GM12878 (cell line): ENCODE measurements at regions not wholly inside any gene's neighbourhood (a gene's known extent, or its start where the extent isn't known, plus 50 kb on each side); places are given as distances from the start of the nearest gene placed in this dataset.

Experiments
- ATAC-seq: fragments of 200-7000 bp; cut with Tn5 transposase; 3 replicates; pipeline ENCODE4 v1.9.1; 2020; ENCODE audit warnings: mild to moderate bottlenecking, moderate library complexity
- BruUV-seq: library from RNA; stranded (reverse); fragments of 400-500 nt; replicated peaks from 2 replicates; lab custom pipeline; 2021; lab: Mats Ljungman, UMichigan
- CTCF ChIA-PET: fragments of 300-600 bp; sonication (Branson Sonifier 250); formaldehyde crosslinking; extraction: SDS; loops from one replicate; lab custom pipeline; 2021; ENCODE audit warnings: inconsistent platforms; lab: Yijun Ruan, JAX
- POLR2A ChIA-PET: fragments of 350-600 bp; formaldehyde crosslinking; extraction: SDS; loops from one replicate; lab custom pipeline; 2021; ENCODE audit warnings: inconsistent platforms; lab: Charles Lee
- RAD21 ChIA-PET: fragments of 300-600 bp; sonication (Branson Sonifier 250); formaldehyde crosslinking; loops from one replicate; lab custom pipeline; 2023; ENCODE audit warnings: antibody characterized with exemption; ENCODE audit not compliant: unreplicated experiment; lab: Charles Lee
- SMC1A ChIA-PET: fragments of 300-600 bp; sonication (Branson Sonifier 250); formaldehyde crosslinking; loops from one replicate; lab custom pipeline; 2023; ENCODE audit not compliant: unreplicated experiment, uncharacterized antibody; lab: Charles Lee
- DNase-seq: peaks from one replicate; pipeline ENCODE4 v3.0.0-alpha.2; 2011; ENCODE audit warnings: low read depth, low spot score
- FAIRE-seq: peaks from 3 replicates; lab custom pipeline; 2011; peaks lifted over from hg19 to GRCh38; lab: Jason Lieb, UNC
- H2AFZ ChIP-seq: 2 replicates; pipeline ENCODE4 v1.6.0; 2011; ENCODE audit warnings: low read depth, low read length, control low read depth; ENCODE audit not compliant: control insufficient read depth
- H3K27ac ChIP-seq: 2 replicates; pipeline ENCODE4 v1.5.1; 2011; ENCODE audit warnings: control low read depth; ENCODE audit not compliant: control insufficient read depth, insufficient read depth
- H3K27me3 ChIP-seq, 2 experiments: replicated peaks in 1 of 2; 2 replicates each; pipeline versions ENCODE4 v1.6.0 to v1.6.1; 2011; ENCODE audit warnings: low read length in 1 of 2; ENCODE audit not compliant: control insufficient read depth in 2 of 2, insufficient read depth in 2 of 2
- H3K36me3 ChIP-seq, 2 experiments: 2 replicates each; pipeline ENCODE4 v1.5.1; 2011; ENCODE audit warnings: low read length in 1 of 2; ENCODE audit not compliant: control insufficient read depth in 2 of 2, insufficient read depth in 2 of 2
- H3K4me1 ChIP-seq: 2 replicates; pipeline ENCODE4 v1.6.1; 2011; ENCODE audit warnings: mild to moderate bottlenecking, low read length, moderate library complexity, mixed read lengths; ENCODE audit not compliant: control insufficient read depth, insufficient read depth
- H3K4me2 ChIP-seq: 2 replicates; pipeline ENCODE4 v1.6.0; 2011; ENCODE audit warnings: control low read depth; ENCODE audit not compliant: control insufficient read depth, insufficient read depth
- H3K4me3 ChIP-seq: fragments of 200-600 bp; sonication (generic); 2 replicates; pipeline ENCODE4 v1.5.1; 2016
- H3K79me2 ChIP-seq: 2 replicates; pipeline ENCODE4 v1.6.0; 2011; ENCODE audit warnings: low read length; ENCODE audit not compliant: control insufficient read depth, insufficient read depth
- H3K9ac ChIP-seq: 2 replicates; pipeline ENCODE4 v1.8.0; 2011; ENCODE audit warnings: low read length, control low read depth, mixed read lengths; ENCODE audit not compliant: control insufficient read depth, insufficient read depth
- H3K9me3 ChIP-seq: replicated peaks from 3 replicates; pipeline ENCODE4 v1.5.1; 2011; ENCODE audit warnings: mild to moderate bottlenecking, low read length; ENCODE audit not compliant: control insufficient read depth, insufficient read depth
- H4K20me1 ChIP-seq: 2 replicates; pipeline ENCODE4 v1.6.0; 2011; ENCODE audit not compliant: control insufficient read depth, insufficient read depth
- ATF2 ChIP-seq: IDR thresholded peaks from 2 replicates; pipeline ENCODE4 v1.6.1; 2012; ENCODE audit warnings: low read length, inconsistent platforms
- BCL11A ChIP-seq: IDR thresholded peaks from 2 replicates; pipeline ENCODE4 v1.6.1; 2011; ENCODE audit warnings: low read depth, low read length
- BHLHE40 ChIP-seq, 2 experiments: fragments of 450-650 bp in 1 of 2; IDR thresholded peaks; 2 replicates each; pipeline ENCODE4 v1.6.1; 2011 to 2017; ENCODE audit warnings: low read depth in 2 of 2, borderline replicate concordance in 1 of 2, improper control_type of control experiment in 1 of 2, low read length in 1 of 2, mild to moderate bottlenecking in 1 of 2
- CHD2 ChIP-seq: IDR thresholded peaks from 2 replicates; pipeline ENCODE4 v1.6.1; 2011; ENCODE audit warnings: low read depth, low read length, improper control_type of control experiment, borderline replicate concordance
- HDGF ChIP-seq: fragments of 450-650 bp; IDR thresholded peaks from 2 replicates; pipeline ENCODE4 v1.6.1; 2016; ENCODE audit warnings: antibody characterized with exemption
- IKZF2 ChIP-seq, 2 experiments: fragments of 450-650 bp; IDR thresholded peaks; 2 replicates each; pipeline ENCODE4 v1.6.1; 2017; ENCODE audit warnings: mild to moderate bottlenecking in 2 of 2, moderate library complexity in 2 of 2
- IRF4 ChIP-seq: IDR thresholded peaks from 2 replicates; pipeline ENCODE4 v1.6.1; 2011; ENCODE audit warnings: low read depth, low read length
- MEF2B ChIP-seq: fragments of 450-650 bp; IDR thresholded peaks from 2 replicates; pipeline ENCODE4 v1.6.1; 2018; ENCODE audit warnings: mild to moderate bottlenecking, moderate library complexity; ENCODE audit not compliant: partially characterized antibody, poor library complexity, severe bottlenecking
- NR2C2 ChIP-seq: IDR thresholded peaks from 2 replicates; pipeline ENCODE4 v1.6.1; 2011; ENCODE audit warnings: borderline replicate concordance, low read depth; ENCODE audit not compliant: control insufficient read depth, insufficient read length
- PAX5 ChIP-seq: IDR thresholded peaks from 2 replicates; pipeline ENCODE4 v1.6.1; 2011; ENCODE audit warnings: low read depth, low read length, borderline replicate concordance
- POLR2AphosphoS2 ChIP-seq: IDR thresholded peaks from 2 replicates; pipeline ENCODE4 v1.6.1; 2011; ENCODE audit warnings: low read depth, mild to moderate bottlenecking, low read length, improper control_type of control experiment, moderate library complexity
- RAD51 ChIP-seq: fragments of 450-650 bp; IDR thresholded peaks from 2 replicates; pipeline ENCODE4 v1.6.1; 2016; ENCODE audit warnings: moderate library complexity, mild to moderate bottlenecking, inconsistent platforms
- RB1 ChIP-seq: fragments of 450-650 bp; formaldehyde crosslinking; IDR thresholded peaks from 2 replicates; pipeline ENCODE4 v1.6.1; 2017; ENCODE audit warnings: mild to moderate bottlenecking, borderline replicate concordance
- RUNX3 ChIP-seq: IDR thresholded peaks from 2 replicates; pipeline ENCODE4 v1.6.1; 2012; ENCODE audit warnings: low read length, inconsistent platforms
- TCF12 ChIP-seq: IDR thresholded peaks from 2 replicates; pipeline ENCODE4 v1.6.1; 2011; ENCODE audit warnings: low read depth, mild to moderate bottlenecking, low read length
- YY1 ChIP-seq: IDR thresholded peaks from 2 replicates; pipeline ENCODE4 v1.6.1; 2011; ENCODE audit warnings: low read depth, mild to moderate bottlenecking, low read length
- ZNF217 ChIP-seq: fragments of 450-650 bp; IDR thresholded peaks from 2 replicates; pipeline ENCODE4 v1.6.1; 2017; ENCODE audit warnings: antibody characterized with exemption, mild to moderate bottlenecking
- ZNF622 ChIP-seq: fragments of 450-650 bp; IDR thresholded peaks from 2 replicates; pipeline ENCODE4 v1.6.1; 2017; ENCODE audit warnings: mild to moderate bottlenecking, inconsistent platforms
- WGBS: methylation state at CpG from one replicate; pipeline ENCODE4 v1.1.6; 2016; ENCODE audit warnings: low lambda C conversion rate; ENCODE audit not compliant: insufficient replicate concordance, insufficient coverage; ENCODE audit errors: missing lambda C conversion rate; 5-methylcytosine and 5-hydroxymethylcytosine counted together
- in situ Hi-C: fragments of 300-500 bp; cut with MboI; formaldehyde crosslinking; loops from 9 replicates; pipeline ENCODE4 v1.14.3; 2018; ENCODE audit warnings: mixed read lengths
- intact Hi-C: fragments of 100-400 bp; cut with micrococcal nuclease; formaldehyde crosslinking; loops from one replicate; pipeline ENCODE4 v1.14.2; 2022; ENCODE audit not compliant: unreplicated experiment
- TF ChIP-seq, protein P1 (sequence below): fragments of 450-650 bp; IDR thresholded peaks from 2 replicates; pipeline ENCODE4 v1.6.1; 2017; ENCODE audit warnings: mild to moderate bottlenecking, moderate library complexity
- TF ChIP-seq, protein P2 (sequence below): IDR thresholded peaks from 2 replicates; pipeline ENCODE4 v1.6.1; 2011; ENCODE audit warnings: mild to moderate bottlenecking, low read depth, low read length, moderate library complexity; ENCODE audit not compliant: insufficient replicate concordance

GRCh38 chr1:219476116-219476515 lies 136.8 kb downstream of the ZC3H11B start:
- Histone ChIP-seq H3K4me1 (peaks cover 18% of the 10 kb centered on the region), H3K9ac (no peak overlapping the region), H3K27ac (no peak overlapping the region), H3K9me3 (no peaks in the 10 kb centered on the region; the same call in 2 of the 3 replicates), H4K20me1 (no peaks in the 10 kb centered on the region), H3K36me3 (no peaks in the 10 kb centered on the region), H3K27me3 (no peaks in the 10 kb centered on the region), H3K4me2 (peak overlapping the region; percentile 66), H3K79me2 (no peaks in the 10 kb centered on the region), H3K4me3 (no peak overlapping the region), H2AFZ (peak overlapping the region; percentile 34; the same call in 1 of the 2 replicates)
- ChIA-PET CTCF (interaction anchor here (1.1 kb wide), 1 partner anchor 347 kb away, joined by 3 read pairs; no protein-coding TSS in a partner anchor), RAD21 (no interaction called here), POLR2A (no interaction called here), SMC1A (interaction anchor here (0.6 kb wide), 1 partner anchor 18 kb away, joined by 3 read pairs; no protein-coding TSS in a partner anchor)
- ATAC-seq (peak; percentile 89), FAIRE-seq (peak; percentile 75), DNase-seq (peak; percentile 45)
- in situ Hi-C loops (no loop called here), intact Hi-C loops (loop anchor here (2.0 kb wide), 1 partner anchor 47 kb away; no protein-coding TSS in a partner anchor)
- WGBS: 0% methylated on average over 2 of the region's 2 CpGs
- no TSS peak for BruUV-seq
- TF ChIP-seq CHD2 (0 out of 2 replicates have a peak, but pooled peaks have one; percentile 19), MEF2B (peak; percentile 26), POLR2AphosphoS2 (no peak), TCF12 (peak; percentile 70; the same call in 1 of the 2 replicates), BCL11A (peak; percentile 77; the same call in 1 of the 2 replicates), ATF2 (peak; percentile 33; the same call in 1 of the 2 replicates), NR2C2 (no peak), ZNF622 (no peak), BHLHE40 (IDR thresholded peaks at IDR 0.05; ENCODE audit: borderline replicate concordance in 1 of 2, low read depth in 2 of 2, low read length in 1 of 2) (peak; percentile 45 to 52; a peak in 2 of 4 replicates), IKZF2 (IDR thresholded peaks at IDR 0.05) (peak; percentile 49 to 61; a peak in 2 of 4 replicates), YY1 (no peak), ZNF217 (no peak), RB1 (no peak), IRF4 (0 out of 2 replicates have a peak, but pooled peaks have one; percentile 24), HDGF (no peak), RUNX3 (peak; percentile 70), PAX5 (peak; percentile 66; the same call in 1 of the 2 replicates), RAD51 (no peak)
- TF ChIP-seq, protein P1, sequence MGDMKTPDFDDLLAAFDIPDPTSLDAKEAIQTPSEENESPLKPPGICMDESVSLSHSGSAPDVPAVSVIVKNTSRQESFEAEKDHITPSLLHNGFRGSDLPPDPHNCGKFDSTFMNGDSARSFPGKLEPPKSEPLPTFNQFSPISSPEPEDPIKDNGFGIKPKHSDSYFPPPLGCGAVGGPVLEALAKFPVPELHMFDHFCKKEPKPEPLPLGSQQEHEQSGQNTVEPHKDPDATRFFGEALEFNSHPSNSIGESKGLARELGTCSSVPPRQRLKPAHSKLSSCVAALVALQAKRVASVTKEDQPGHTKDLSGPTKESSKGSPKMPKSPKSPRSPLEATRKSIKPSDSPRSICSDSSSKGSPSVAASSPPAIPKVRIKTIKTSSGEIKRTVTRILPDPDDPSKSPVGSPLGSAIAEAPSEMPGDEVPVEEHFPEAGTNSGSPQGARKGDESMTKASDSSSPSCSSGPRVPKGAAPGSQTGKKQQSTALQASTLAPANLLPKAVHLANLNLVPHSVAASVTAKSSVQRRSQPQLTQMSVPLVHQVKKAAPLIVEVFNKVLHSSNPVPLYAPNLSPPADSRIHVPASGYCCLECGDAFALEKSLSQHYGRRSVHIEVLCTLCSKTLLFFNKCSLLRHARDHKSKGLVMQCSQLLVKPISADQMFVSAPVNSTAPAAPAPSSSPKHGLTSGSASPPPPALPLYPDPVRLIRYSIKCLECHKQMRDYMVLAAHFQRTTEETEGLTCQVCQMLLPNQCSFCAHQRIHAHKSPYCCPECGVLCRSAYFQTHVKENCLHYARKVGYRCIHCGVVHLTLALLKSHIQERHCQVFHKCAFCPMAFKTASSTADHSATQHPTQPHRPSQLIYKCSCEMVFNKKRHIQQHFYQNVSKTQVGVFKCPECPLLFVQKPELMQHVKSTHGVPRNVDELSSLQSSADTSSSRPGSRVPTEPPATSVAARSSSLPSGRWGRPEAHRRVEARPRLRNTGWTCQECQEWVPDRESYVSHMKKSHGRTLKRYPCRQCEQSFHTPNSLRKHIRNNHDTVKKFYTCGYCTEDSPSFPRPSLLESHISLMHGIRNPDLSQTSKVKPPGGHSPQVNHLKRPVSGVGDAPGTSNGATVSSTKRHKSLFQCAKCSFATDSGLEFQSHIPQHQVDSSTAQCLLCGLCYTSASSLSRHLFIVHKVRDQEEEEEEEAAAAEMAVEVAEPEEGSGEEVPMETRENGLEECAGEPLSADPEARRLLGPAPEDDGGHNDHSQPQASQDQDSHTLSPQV: no peak
- TF ChIP-seq, protein P2, sequence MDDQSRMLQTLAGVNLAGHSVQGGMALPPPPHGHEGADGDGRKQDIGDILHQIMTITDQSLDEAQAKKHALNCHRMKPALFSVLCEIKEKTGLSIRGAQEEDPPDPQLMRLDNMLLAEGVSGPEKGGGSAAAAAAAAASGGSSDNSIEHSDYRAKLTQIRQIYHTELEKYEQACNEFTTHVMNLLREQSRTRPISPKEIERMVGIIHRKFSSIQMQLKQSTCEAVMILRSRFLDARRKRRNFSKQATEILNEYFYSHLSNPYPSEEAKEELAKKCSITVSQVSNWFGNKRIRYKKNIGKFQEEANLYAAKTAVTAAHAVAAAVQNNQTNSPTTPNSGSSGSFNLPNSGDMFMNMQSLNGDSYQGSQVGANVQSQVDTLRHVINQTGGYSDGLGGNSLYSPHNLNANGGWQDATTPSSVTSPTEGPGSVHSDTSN: peak; percentile 67
